Loucy (cell line): ENCODE measurements at regions not wholly inside any gene's neighbourhood (a gene's known extent, or its start where the extent isn't known, plus 50 kb on each side); places are given as distances from the start of the nearest gene placed in this dataset.

ENCODE experiments used
- CTCF ChIP-seq: fragments of 200-600 bp; sonication (generic); conservative IDR thresholded peaks from 2 replicates; pipeline ENCODE4 v1.5.1; 2014; ENCODE audit warnings: mild to moderate bottlenecking, antibody characterized with exemption, low read length
- EZH2phosphoT487 ChIP-seq: fragments of 200-600 bp; IDR thresholded peaks from 2 replicates; pipeline ENCODE4 v1.6.1; 2018; ENCODE audit warnings: antibody characterized with exemption, mild to moderate bottlenecking, moderate library complexity, borderline replicate concordance

GRCh38 chr1:102120910-102121309 lies 124.2 kb upstream of the OLFM3 start:
- TF ChIP-seq CTCF: no peak
- TF ChIP-seq EZH2phosphoT487: no peak
